ENCODE measurements at regions not wholly inside any gene's neighbourhood (a gene's known extent, or its start where the extent isn't known, plus 50 kb on each side); places are given as distances from the start of the nearest gene placed in this dataset.

GRCh38 chr6:138550346-138550767 is 51.1 kb upstream of the NHSL1 start:
- no peak for DNase-seq

- DNase-seq = no peak
Observed at GRCh38 chr6:138554146-138554545, 54.9 kb upstream of the NHSL1 start.

GRCh38 chr6:138555421-138555988 is 56.2 kb upstream of the NHSL1 start:
- no peak for DNase-seq

- DNase-seq = no peak
Observed at GRCh38 chr6:138557147-138557546, 57.9 kb upstream of the NHSL1 start.

- no peak for DNase-seq
Observed at GRCh38 chr6:138559143-138559542, 59.8 kb upstream of the NHSL1 start.

- no peak for DNase-seq
Observed at GRCh38 chr6:138560130-138560860, 61.0 kb upstream of the NHSL1 start.

GRCh38 chr6:138562691-138563090 is 63.4 kb upstream of the NHSL1 start:
- no peak for DNase-seq

GRCh38 chr6:138563231-138563630 is 63.9 kb upstream of the NHSL1 start:
- DNase-seq = no peak

- no peak for DNase-seq
Observed at GRCh38 chr6:138563650-138564049, 64.4 kb upstream of the NHSL1 start.

GRCh38 chr6:138564170-138564721 is 65.0 kb upstream of the NHSL1 start:
- no peak for DNase-seq

GRCh38 chr6:138567052-138567451 is 67.8 kb upstream of the NHSL1 start:
- no peak for DNase-seq

- no peak for DNase-seq
Observed at GRCh38 chr6:138568997-138569396, 69.7 kb upstream of the NHSL1 start.

GRCh38 chr6:138569554-138569953 is 70.3 kb upstream of the NHSL1 start:
- no peak for DNase-seq

GRCh38 chr6:138569970-138570724 is 70.9 kb upstream of the NHSL1 start:
- DNase-seq = no peak

GRCh38 chr6:138570725-138571029 is 71.4 kb upstream of the NHSL1 start:
- DNase-seq = no peak

GRCh38 chr6:138571181-138571580 is 71.9 kb upstream of the NHSL1 start:
- no peak for DNase-seq

- DNase-seq = peak; percentile 25
Observed at GRCh38 chr6:138571585-138572166, 72.4 kb upstream of the NHSL1 start.

- peak; percentile 55 for DNase-seq
Observed at GRCh38 chr6:138572167-138572875, 73.0 kb upstream of the NHSL1 start.

GRCh38 chr6:138572885-138573284 is 73.6 kb upstream of the NHSL1 start:
- no peak for DNase-seq

- no peak for DNase-seq
Observed at GRCh38 chr6:138575257-138575656, 76.0 kb upstream of the NHSL1 start.

GRCh38 chr6:138576313-138576712 is 77.0 kb upstream of the NHSL1 start:
- no peak for DNase-seq

GRCh38 chr6:138577151-138577915 is 78.0 kb upstream of the NHSL1 start:
- peak; percentile 62 for DNase-seq
